ENCODE measurements at regions not wholly inside any gene's neighbourhood (a gene's known extent, or its start where the extent isn't known, plus 50 kb on each side); places are given as distances from the start of the nearest gene placed in this dataset.
"Not testable (repeated sequence)": the region's sequence is repeated elsewhere in the genome, so short reads cannot be mapped to it uniquely, and the experiment has no call there.

GRCh38 chr1:229886636-229887035 is 180.4 kb upstream of the GALNT2 start:
- DNase-seq (ENCODE audit: low spot score): no peak

DNA sequence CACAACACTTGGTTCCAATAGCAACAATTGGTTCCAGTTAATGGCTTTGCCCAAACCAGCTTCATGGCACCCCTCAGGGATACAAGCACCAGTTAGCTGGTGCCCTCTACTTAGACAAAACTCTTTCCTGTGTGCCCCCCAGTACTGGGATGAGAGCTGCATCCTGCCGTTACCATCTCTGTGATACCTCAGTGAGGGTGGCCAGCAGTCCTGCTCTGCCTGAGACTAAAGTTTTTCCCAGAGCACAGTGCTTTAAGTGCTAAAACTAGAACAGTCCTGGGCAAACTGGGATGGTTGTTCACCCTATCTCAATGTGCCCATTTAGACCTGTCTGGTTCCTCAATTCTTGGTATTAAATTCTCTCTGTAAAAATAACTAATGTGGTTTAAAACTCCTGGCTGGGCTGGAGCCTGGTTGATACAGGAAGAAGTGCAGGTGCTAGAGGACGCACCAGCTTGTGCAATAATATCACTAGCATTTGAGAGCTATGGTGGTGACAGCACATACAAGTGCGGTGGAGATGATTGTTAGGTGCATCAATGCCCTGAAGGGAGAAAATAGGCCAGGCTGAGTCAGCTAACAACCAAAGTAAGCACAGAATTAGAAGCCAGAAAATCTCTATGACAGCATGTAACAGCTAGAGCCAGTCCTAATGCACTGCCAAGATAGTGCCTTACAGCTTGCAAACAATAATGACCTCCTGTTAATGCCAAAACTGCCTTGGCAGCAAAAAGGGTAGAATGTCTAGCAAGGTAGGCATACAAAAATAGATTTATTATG is 179.8 kb upstream of the GALNT2 start:
- DNase-seq (ENCODE audit: low spot score): no peak

DNA sequence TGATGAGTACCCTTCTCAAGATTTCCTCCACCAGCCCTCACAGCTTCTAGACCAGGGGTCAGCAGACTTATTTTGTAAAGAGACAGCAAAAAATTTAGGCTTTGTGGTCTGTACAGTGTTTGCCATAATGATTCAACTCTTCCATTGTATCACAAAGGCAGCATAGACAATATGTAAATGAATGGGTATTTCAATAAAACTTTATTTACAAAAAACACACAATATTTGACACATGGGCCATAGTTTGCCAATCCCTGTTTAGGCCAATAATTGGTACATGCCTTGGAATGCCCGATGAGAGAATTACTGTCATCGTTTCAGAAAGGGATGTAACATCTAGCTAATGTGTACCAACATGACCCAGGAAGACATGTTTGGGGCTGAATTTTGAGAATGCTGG is 178.9 kb upstream of the GALNT2 start:
- no peak for DNase-seq (ENCODE audit: low spot score)

DNA sequence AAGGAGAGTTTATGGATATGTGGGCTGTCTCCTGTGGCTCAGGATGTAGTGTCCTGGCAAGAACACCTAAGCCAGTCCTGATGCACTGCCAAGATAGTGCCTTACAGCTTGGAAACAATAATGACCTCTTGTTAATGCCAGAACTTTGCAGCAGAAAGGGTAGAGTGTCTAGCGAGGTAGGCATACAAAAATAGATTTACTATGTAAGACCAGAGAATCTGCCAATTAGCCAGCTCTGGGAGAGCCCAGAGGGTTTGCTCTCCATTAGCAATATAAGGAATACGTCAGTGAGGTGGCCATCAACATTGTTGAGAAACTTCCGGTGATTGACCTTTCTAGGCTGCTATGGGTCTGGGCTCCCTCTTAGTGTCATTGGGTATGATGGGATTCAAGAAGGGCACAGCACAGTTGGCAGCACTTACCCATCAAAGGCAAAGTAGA is 178.5 kb upstream of the GALNT2 start:
- DNase-seq (ENCODE audit: low spot score): no peak

GRCh38 chr1:229889031-229889517 is 178.0 kb upstream of the GALNT2 start:
- no peak for DNase-seq (ENCODE audit: low spot score)

DNA sequence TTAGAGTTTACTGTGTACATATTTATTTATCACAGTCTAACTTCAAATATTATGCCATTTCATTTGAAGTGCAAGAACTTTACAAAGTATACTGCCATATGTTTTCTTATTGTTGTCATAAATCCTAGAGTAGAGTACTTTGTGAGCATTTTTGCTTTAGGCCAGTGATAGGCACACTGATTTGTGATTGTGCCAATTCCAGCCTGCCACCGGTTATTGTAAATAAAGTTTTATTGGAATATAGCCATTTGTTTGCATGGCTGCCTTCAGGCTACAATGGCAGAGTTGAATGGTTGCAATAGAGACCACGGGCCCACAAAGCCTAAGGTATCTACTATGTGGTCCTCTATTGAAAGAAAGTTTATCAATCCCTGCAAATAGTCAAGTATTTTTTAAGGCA is 175.8 kb upstream of the GALNT2 start:
- no peak for DNase-seq (ENCODE audit: low spot score)

DNA sequence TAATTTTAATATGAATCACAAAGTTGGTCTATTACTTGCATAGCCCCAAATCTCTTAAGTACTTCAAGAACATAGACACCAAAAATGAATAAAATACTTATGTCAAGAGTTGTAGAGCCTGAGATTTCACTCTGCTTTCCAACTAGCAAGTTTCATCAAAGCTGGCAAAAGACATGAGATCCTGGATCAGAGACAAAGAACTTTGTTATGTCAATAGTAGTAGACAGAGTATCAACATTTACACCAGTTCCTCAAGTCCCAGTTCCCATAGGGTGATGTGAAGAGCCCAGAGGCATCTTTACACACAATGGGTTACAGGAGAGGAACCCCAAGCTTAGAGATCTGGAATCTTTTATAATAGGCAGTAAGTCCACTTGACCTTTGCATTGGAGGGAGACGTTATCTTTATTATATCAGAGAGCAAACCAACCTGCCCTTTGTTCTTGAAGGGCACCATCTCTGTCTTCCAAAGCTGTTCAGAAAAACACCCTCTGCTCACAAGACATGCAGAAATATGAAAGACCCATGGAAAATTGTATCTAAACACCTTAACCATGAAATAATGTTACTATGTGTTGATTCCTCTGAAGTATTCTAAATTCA is 174.4 kb upstream of the GALNT2 start:
- DNase-seq (ENCODE audit: low spot score): no peak

GRCh38 chr1:229893762-229894444 is 173.1 kb upstream of the GALNT2 start:
- no peak for DNase-seq (ENCODE audit: low spot score)

GRCh38 chr1:229894532-229894931 is 172.5 kb upstream of the GALNT2 start:
- DNase-seq (ENCODE audit: low spot score): no peak

DNA sequence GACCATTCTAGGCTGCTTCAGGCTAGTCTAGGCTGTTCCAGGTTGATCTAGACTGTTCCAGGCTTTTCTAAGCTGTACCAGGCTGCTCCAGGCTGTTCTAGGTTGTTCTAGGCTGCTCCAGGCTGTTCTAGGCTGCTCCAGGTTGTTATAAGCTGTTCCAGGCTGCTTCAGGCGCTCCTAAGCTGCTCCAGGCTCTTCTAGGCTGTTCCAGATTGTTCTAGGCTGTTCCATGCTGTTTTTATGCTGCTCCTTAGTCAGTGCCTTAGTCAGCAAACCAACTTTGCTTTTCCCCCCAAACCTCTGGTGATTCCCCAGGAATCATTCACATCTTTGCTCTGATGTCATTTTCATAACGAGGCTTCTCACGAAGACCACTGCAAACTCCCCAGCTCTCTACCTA is 171.4 kb upstream of the GALNT2 start:
- no peak for DNase-seq (ENCODE audit: low spot score)

DNA sequence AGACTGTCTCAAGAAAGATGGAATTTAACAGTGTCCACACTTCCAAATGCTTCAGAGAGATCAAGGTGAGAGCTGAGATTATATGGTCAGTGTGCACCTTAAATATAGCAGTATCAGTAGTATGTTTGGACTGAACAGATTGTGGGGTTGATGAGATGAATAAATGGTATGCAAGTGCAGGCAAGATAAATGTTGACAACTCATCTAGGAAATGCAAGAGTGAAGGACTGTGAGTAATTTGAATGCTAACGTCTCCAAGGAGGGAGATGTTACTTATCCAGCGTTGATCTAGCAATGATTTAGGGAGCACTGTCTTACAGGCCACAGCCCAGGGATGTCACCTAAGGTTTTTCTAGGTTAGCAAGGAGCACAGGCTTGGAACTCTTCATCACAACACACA is 170.7 kb upstream of the GALNT2 start:
- DNase-seq (ENCODE audit: low spot score): no peak

DNA sequence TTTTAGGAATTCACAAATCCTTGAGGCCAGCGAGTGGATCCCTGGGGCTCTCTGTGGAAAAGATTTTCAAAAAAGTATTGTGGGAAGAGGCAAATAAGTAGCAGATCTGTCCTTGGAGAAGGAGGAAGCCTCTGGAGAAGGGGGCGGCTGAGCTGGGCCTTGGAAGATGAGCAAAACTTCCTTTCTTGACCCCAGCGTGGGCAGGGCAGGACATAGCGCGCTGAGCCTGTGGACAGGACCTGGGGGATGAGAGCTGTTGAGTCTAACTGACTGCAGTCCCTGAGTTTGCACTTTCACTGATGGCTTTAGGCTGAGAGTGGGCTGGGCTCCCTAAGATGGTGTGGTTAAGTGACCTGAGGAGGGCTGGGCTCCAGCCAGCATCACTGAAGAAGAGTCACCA is 170.2 kb upstream of the GALNT2 start:
- no peak for DNase-seq (ENCODE audit: low spot score)

- DNase-seq (ENCODE audit: low spot score): no peak
Observed at GRCh38 chr1:229897501-229897900, 169.5 kb upstream of the GALNT2 start.

DNA sequence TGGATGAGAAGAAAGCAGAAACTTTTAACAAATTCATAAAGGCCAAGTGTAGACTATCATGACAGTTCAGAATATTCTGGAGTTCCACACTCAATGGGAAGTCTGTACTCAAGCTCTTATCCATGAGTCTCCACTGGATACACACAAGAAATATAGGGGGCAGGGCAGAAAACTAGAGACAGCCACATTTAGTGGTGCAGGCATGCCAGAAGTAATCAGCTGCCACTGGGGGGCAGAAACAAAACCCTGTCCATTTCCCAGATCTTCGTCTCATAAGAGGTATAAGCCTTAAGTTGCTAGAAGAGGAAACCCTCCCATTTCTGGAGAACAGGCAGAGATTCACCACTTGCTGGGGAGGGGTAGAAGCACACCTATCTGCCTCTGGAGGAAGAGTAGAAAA is 166.8 kb upstream of the GALNT2 start:
- no peak for DNase-seq (ENCODE audit: low spot score)

GRCh38 chr1:229905031-229905545 is 161.9 kb upstream of the GALNT2 start:
- DNase-seq (ENCODE audit: low spot score): no peak

DNA sequence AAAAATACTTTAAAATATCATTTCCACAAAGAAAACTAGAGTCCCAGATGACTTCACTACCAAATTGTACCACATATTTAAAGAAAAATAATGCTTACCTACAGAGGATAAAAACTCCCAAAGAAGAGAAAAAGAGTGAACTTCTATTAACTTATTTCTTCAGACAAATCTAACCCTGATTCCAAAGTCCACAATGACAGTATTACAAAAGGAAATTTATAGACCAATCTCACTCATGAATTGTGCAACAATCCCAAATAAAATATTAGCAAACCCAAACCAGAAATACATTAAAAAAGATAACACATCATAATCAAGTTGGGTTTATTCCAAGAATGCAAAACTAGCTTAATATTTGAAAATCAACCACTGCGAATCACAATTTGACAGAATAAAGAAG is 161.4 kb upstream of the GALNT2 start:
- no peak for DNase-seq (ENCODE audit: low spot score)

GRCh38 chr1:229907884-229908638 is 159.0 kb upstream of the GALNT2 start:
- DNase-seq (ENCODE audit: low spot score): no peak

DNA sequence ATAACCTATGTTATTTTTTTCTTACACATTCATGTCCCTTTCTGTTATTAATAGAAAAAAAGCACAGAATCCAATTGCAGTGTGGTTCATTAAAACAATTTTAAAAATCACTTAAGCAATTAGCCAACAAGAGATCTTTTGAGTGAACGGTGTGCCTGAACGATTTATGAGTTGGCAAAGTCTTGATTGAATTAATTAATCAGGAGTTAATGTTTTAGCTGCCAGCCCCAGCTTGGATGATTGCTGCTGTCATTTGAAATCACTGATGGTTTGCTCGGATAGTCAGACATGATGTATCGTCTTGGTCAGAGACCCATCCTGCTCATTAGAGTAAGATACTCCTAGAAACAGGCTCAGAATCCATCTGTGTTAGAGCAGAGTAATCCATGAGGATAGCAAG is 158.3 kb upstream of the GALNT2 start:
- no peak for DNase-seq (ENCODE audit: low spot score)

GRCh38 chr1:229913489-229913888 is 153.5 kb upstream of the GALNT2 start:
- no peak for DNase-seq (ENCODE audit: low spot score)

DNA sequence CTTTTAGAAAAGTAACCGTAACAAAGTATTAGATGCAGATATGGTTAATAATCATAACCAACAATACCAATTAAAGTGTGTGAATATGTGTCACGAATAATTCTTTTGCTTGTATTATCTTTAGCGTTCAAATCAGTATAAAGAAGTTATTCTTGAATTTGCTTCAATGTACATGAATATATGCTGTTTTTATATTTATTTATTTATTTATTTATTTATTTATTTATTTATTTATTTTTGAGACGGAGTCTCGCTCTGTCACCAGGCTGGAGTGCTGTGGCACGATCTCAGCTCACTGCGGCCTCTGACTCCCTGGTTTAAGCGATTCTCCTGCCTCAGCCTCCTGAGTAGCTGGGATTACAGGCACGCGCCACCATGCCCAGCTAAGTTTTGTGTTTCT is 147.6 kb upstream of the GALNT2 start:
- not testable (repeated sequence) for DNase-seq (ENCODE audit: low spot score)

DNA sequence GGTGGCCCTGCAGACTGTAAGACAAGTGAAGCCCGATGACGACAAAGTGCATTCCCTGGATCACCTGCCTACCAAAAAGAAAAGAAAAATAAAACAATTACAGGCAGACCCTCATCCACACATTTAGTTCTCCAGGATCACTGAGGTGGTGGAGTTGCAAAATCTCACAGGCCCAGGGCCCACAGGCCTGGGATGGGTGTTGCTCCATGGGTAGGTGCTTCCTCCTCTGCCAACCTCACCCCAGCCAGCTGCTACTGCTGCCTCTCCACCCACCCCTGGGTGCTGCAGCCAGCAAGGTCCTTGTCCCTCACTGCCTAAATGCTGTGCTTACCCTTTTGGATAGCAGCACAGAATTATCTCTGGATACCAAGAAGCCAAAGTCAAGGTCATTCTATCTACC is 146.4 kb upstream of the GALNT2 start:
- DNase-seq (ENCODE audit: low spot score): no peak

DNA sequence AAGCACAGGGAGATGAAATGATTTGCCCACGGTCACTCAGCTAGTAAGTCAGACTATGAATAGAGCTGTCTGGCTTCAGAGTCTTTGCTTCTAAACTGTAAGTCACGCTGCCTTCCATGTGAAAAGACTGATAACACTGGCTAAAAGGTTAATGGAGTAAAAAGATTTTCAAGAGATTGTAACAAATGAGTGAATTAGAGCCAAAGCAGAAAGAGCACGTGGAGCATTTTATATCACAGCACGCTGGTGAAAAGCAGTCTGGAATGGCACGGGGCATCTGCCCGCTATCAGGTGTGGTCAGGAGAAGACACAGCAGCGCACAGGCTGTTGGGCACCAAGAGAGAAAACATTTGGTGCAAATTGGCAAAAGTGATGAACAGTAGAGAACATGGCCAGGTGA is 144.8 kb upstream of the GALNT2 start:
- DNase-seq (ENCODE audit: low spot score): no peak
